H9 (cell line): ENCODE measurements at regions not wholly inside any gene's neighbourhood (a gene's known extent, or its start where the extent isn't known, plus 50 kb on each side); places are given as distances from the start of the nearest gene placed in this dataset.

Experiments used
- DNase-seq: peaks from one replicate; pipeline ENCODE4 v3.0.0-alpha.2; 2017
- H2AFZ ChIP-seq: one replicate; pipeline ENCODE4 v1.6.1; 2013; ENCODE audit warnings: mild to moderate bottlenecking, low read length, control low read depth, moderate library complexity
- H2AK5ac ChIP-seq: 2 replicates; pipeline ENCODE4 v1.6.1; 2013; ENCODE audit warnings: low read length, control low read depth, mixed read lengths; ENCODE audit not compliant: insufficient read length
- H2BK120ac ChIP-seq: one replicate; pipeline ENCODE4 v1.6.1; 2013; ENCODE audit warnings: low read depth, mild to moderate bottlenecking, low read length, control low read depth, inconsistent platforms; ENCODE audit not compliant: poor library complexity, severe bottlenecking
- H2BK12ac ChIP-seq: 2 replicates; pipeline ENCODE4 v1.6.1; 2013; ENCODE audit warnings: low read length, control low read depth, mixed read lengths, low read depth; ENCODE audit not compliant: insufficient read length
- H2BK15ac ChIP-seq: 2 replicates; pipeline ENCODE4 v1.6.1; 2013; ENCODE audit warnings: low read depth, low read length, control low read depth
- H2BK20ac ChIP-seq: one replicate; pipeline ENCODE4 v1.6.1; 2013; ENCODE audit warnings: low read depth, mild to moderate bottlenecking, low read length, control low read depth, inconsistent platforms; ENCODE audit not compliant: poor library complexity, severe bottlenecking
- H2BK5ac ChIP-seq: 2 replicates; pipeline ENCODE4 v1.6.1; 2013; ENCODE audit warnings: low read length, control low read depth, mixed read lengths; ENCODE audit not compliant: insufficient read length
- H3K14ac ChIP-seq: 2 replicates; pipeline ENCODE4 v1.6.1; 2013; ENCODE audit warnings: low read length, control low read depth; ENCODE audit not compliant: insufficient read depth
- H3K18ac ChIP-seq: 2 replicates; pipeline ENCODE4 v1.6.1; 2013; ENCODE audit warnings: low read depth, mild to moderate bottlenecking, mixed read lengths, low read length, control low read depth; ENCODE audit not compliant: insufficient read length
- H3K23ac ChIP-seq: 2 replicates; pipeline ENCODE4 v1.6.1; 2013; ENCODE audit warnings: low read length, control low read depth, mixed read lengths, low read depth; ENCODE audit not compliant: insufficient read length
- H3K23me2 ChIP-seq: 2 replicates; pipeline ENCODE4 v1.6.1; 2013; ENCODE audit warnings: low read depth, mild to moderate bottlenecking, mixed read lengths, low read length, control low read depth; ENCODE audit not compliant: insufficient read length, poor library complexity, severe bottlenecking
- H3K27ac ChIP-seq: 2 replicates; pipeline ENCODE4 v1.5.1; 2013; ENCODE audit warnings: low read length, control low read depth, mixed read lengths, low read depth; ENCODE audit not compliant: insufficient read length
- H3K27me3 ChIP-seq: 2 replicates; pipeline ENCODE4 v1.6.1; 2013; ENCODE audit warnings: low read length, control low read depth, inconsistent platforms; ENCODE audit not compliant: insufficient read depth
- H3K4ac ChIP-seq: 2 replicates; pipeline ENCODE4 v1.6.1; 2013; ENCODE audit warnings: low read depth, mild to moderate bottlenecking, control low read depth, inconsistent platforms, low read length, moderate library complexity
- H3K4me1 ChIP-seq: 2 replicates; pipeline ENCODE4 v1.6.1; 2013; ENCODE audit warnings: low read length, control low read depth, inconsistent platforms; ENCODE audit not compliant: insufficient read depth
- H3K4me2 ChIP-seq: 2 replicates; pipeline ENCODE4 v1.6.1; 2013; ENCODE audit warnings: low read length, control low read depth, mixed read lengths; ENCODE audit not compliant: insufficient read length, insufficient read depth
- H3K56ac ChIP-seq: 2 replicates; pipeline ENCODE4 v1.6.1; 2013; ENCODE audit warnings: low read depth, mild to moderate bottlenecking, mixed read lengths, low read length, control low read depth; ENCODE audit not compliant: insufficient read length
- H3K79me1 ChIP-seq: 2 replicates; pipeline ENCODE4 v1.6.1; 2013; ENCODE audit warnings: low read depth, mild to moderate bottlenecking, moderate library complexity, low read length, control low read depth, inconsistent platforms; ENCODE audit not compliant: insufficient read depth, poor library complexity, severe bottlenecking
- H3K79me2 ChIP-seq: 2 replicates; pipeline ENCODE4 v1.6.1; 2013; ENCODE audit warnings: low read length, control low read depth, inconsistent platforms; ENCODE audit not compliant: insufficient read depth
- H3K9ac ChIP-seq: 2 replicates; pipeline ENCODE4 v1.6.1; 2013; ENCODE audit warnings: low read length, control low read depth, mixed read lengths; ENCODE audit not compliant: insufficient read length; ENCODE audit errors: extremely low read depth
- H3K9me3 ChIP-seq: one replicate; pipeline ENCODE4 v1.6.1; 2013; ENCODE audit warnings: low read depth, low read length, inconsistent platforms; ENCODE audit not compliant: control insufficient read depth
- H3T11ph ChIP-seq: one replicate; pipeline ENCODE4 v1.6.1; 2013; ENCODE audit warnings: mild to moderate bottlenecking, low read length, control low read depth, inconsistent platforms
- H4K20me1 ChIP-seq: one replicate; pipeline ENCODE4 v1.6.1; 2013; ENCODE audit not compliant: control insufficient read depth, insufficient read length, insufficient read depth
- H4K5ac ChIP-seq: 2 replicates; pipeline ENCODE4 v1.6.1; 2013; ENCODE audit warnings: low read depth, mild to moderate bottlenecking, mixed read lengths, low read length, control low read depth; ENCODE audit not compliant: insufficient read length
- H4K8ac ChIP-seq: replicated peaks from 2 replicates; pipeline ENCODE4 v1.6.1; 2013; ENCODE audit warnings: low read length, control low read depth, mixed read lengths, low read depth; ENCODE audit not compliant: insufficient read length
- H4K91ac ChIP-seq: 2 replicates; pipeline ENCODE4 v1.6.1; 2013; ENCODE audit warnings: low read depth, mild to moderate bottlenecking, moderate library complexity, mixed read lengths, low read length, control low read depth; ENCODE audit not compliant: insufficient read length
- H3K27ac Mint-ChIP-seq, 3 experiments: 2 replicates in 2 of 3; 3 replicates in 1 of 3; pipeline ENCODE4 v1.8.0; 2020 to 2021; ENCODE audit warnings: mixed read lengths in 3 of 3, mild to moderate bottlenecking in 1 of 3, moderate library complexity in 1 of 3
- H3K27me3 Mint-ChIP-seq: 2 replicates; pipeline ENCODE4 v1.8.0; 2021; ENCODE audit warnings: low read depth, mild to moderate bottlenecking, moderate library complexity, mixed read lengths
- H3K36me3 Mint-ChIP-seq, 3 experiments: 2 replicates in 2 of 3; 3 replicates in 1 of 3; pipeline ENCODE4 v1.8.0; 2020 to 2021; ENCODE audit warnings: low read depth in 3 of 3, mixed read lengths in 3 of 3; ENCODE audit not compliant: insufficient read depth in 1 of 3
- H3K4me1 Mint-ChIP-seq, 2 experiments: 2 replicates each; pipeline ENCODE4 v1.8.0; 2020; ENCODE audit warnings: mixed read lengths in 2 of 2
- H3K4me3 Mint-ChIP-seq, 2 experiments: 2 replicates in 1 of 2; 3 replicates in 1 of 2; pipeline ENCODE4 v1.8.0; 2020 to 2021; ENCODE audit warnings: mild to moderate bottlenecking in 2 of 2, mixed read lengths in 2 of 2, moderate library complexity in 1 of 2
- H3K9me3 Mint-ChIP-seq, 2 experiments: 2 replicates in 1 of 2; 3 replicates in 1 of 2; pipeline ENCODE4 v1.8.0; 2020; ENCODE audit warnings: mild to moderate bottlenecking in 2 of 2, mixed read lengths in 2 of 2, moderate library complexity in 1 of 2
- CTCF ChIP-seq: fragments of 200-600 bp; sonication (generic); conservative IDR thresholded peaks from 3 replicates; pipeline ENCODE4 v1.8.0; 2021; ENCODE audit warnings: antibody characterized with exemption, mild to moderate bottlenecking
- WGBS: extraction: QIAGEN DNeasy Blood & Tissue Kit; methylation state at CpG from one replicate; pipeline ENCODE4 v1.1.7; 2013; ENCODE audit warnings: missing lambda C conversion rate, low lambda C conversion rate, mixed read lengths; ENCODE audit not compliant: insufficient read length; ENCODE audit errors: extremely low coverage; 5-methylcytosine and 5-hydroxymethylcytosine counted together

- Histone ChIP-seq H3T11ph (no peak overlapping the region), H3K4me1 (peaks cover 3% of the 10 kb centered on the region; the same call in 1 of the 2 replicates), H3K4ac (no peak overlapping the region), H2BK5ac (no peak overlapping the region), H3K14ac (no peak overlapping the region), H2BK15ac (no peak overlapping the region), H2BK12ac (no peak overlapping the region), H4K8ac (no peak overlapping the region), H2BK120ac (no peak overlapping the region), H2BK20ac (no peak overlapping the region), H3K79me2 (no peaks in the 10 kb centered on the region), H3K9ac (no peak overlapping the region), H3K18ac (no peak overlapping the region), H3K23ac (no peak overlapping the region), H2AFZ (no peak overlapping the region), H3K79me1 (no peaks in the 10 kb centered on the region), H4K5ac (no peak overlapping the region), H4K20me1 (no peaks in the 10 kb centered on the region), H3K27ac (no peak overlapping the region), H3K23me2 (no peaks in the 10 kb centered on the region), H3K56ac (no peak overlapping the region), H3K27me3 (no peaks in the 10 kb centered on the region), H3K4me2 (no peak overlapping the region), H4K91ac (no peak overlapping the region), H2AK5ac (no peak overlapping the region), H3K9me3 (peaks cover 5% of the 10 kb centered on the region)
- no peak overlapping the region; a peak in 1 of 7 replicates for H3K27ac Mint-ChIP-seq
- H3K36me3 Mint-ChIP-seq = peaks cover 4 to 10% (median 6%) of the 10 kb centered on the region in 3 experiments; a peak in 5 of 7 replicates
- peaks cover 11 to 13% of the 10 kb centered on the region in 2 experiments for H3K9me3 Mint-ChIP-seq
- H3K27me3 Mint-ChIP-seq = peaks cover 8% of the 10 kb centered on the region
- no CpG with 5 or more reads among the region's 6 CpGs for WGBS
- H3K4me3 Mint-ChIP-seq = no peak overlapping the region
- DNase-seq = no peak
- peaks cover 17 to 24% of the 10 kb centered on the region in 2 experiments for H3K4me1 Mint-ChIP-seq
- no peak for TF ChIP-seq CTCF
Observed at GRCh38 chr1:21384620-21385019, 55.3 kb upstream of the NBPF3 start.
